NCI-H2107 (cell line): ENCODE measurements at regions not wholly inside any gene's neighbourhood (a gene's known extent, or its start where the extent isn't known, plus 50 kb on each side); places are given as distances from the start of the nearest gene placed in this dataset.

Experiments
- DNase-seq: peaks from one replicate; lab custom pipeline; 2025; lab: John Stamatoyannopoulos, UW

GRCh38 chr11:8799273-8799672 lies 111.7 kb upstream of the AKIP1 start:
- no peak for DNase-seq

GRCh38 chr11:8800520-8801110 lies 110.4 kb upstream of the AKIP1 start:
- DNase-seq: no peak

GRCh38 chr11:8801121-8801520 lies 109.9 kb upstream of the AKIP1 start:
- DNase-seq: no peak

- no peak for DNase-seq
Observed at GRCh38 chr11:8802251-8802650, 108.7 kb upstream of the AKIP1 start.

GRCh38 chr11:8803973-8804372 lies 107.0 kb upstream of the AKIP1 start:
- DNase-seq: no peak

DNA sequence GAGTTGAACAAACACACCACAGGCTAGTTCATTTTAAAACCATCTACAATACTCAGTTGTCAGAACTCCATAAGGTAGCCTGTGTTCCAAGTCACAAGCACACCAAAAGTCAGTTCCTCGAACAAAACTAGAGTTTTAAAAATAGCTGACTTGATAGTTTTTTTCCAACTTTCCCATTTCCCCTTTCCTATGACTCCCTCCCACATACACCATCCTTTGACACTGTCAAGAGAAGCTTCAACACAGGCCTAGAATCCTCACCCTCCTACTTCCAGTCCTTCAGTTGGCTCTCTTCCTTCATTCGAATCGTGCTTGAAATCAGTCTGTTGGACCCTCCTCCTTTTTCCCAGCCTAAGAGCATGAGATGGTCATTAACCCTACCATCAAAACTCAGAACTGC lies 105.7 kb upstream of the AKIP1 start:
- no peak for DNase-seq

DNA sequence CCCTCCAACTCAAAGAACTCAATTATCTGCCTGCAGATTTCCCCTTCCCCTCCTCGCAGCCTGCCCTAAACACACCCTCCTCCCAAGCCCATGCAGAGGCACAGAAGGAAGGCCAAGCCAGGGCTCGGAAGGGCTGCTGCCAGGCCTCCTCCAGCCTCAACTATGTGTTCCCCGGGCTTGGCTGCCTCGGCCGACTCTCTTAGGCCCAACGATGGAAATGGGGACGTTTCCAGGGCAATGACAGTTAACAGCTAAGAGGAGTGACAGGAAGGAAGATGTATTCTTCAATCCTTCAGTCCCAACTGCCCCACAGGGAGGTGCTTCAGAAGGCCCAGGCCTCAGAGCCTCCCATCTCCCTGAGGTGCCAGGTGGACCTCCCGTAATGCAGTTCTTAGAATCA lies 104.0 kb upstream of the AKIP1 start:
- DNase-seq: no peak

GRCh38 chr11:8807544-8808225 lies 103.3 kb upstream of the AKIP1 start:
- DNase-seq: no peak

GRCh38 chr11:8808226-8808585 lies 102.8 kb upstream of the AKIP1 start:
- DNase-seq: no peak

DNA sequence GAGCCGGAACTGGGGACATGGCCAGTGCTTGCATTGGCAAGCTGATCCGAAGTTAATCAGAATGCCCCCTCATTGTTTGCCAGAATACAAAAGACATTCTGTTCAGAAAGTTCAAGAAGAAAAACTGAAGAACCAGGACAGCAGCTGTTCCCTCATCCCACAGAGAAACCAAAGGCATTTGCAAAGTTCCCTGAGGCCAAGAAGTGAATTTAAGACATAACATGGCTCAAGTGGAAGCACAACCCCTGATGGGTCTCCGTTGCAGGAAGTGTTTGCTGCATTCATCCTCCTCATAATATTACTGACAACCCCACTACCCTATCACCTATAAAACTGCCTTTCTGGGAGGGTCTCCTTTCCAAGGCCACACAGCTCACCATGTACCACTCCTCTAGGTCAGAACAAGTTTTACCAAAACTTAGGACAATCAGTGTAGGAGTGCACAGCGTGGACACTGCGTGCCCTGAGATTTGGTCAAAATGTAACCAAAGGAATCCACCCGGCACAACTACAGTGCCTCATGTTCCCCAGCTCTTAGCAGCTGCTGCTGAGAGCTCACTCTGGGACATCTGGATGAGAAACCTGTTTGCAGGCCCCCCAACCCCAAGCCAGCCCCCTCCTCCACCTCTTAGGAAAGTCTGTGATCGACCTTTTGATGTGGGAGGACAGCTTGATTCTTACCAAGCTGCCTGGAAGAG lies 101.6 kb upstream of the AKIP1 start:
- no peak for DNase-seq

DNA sequence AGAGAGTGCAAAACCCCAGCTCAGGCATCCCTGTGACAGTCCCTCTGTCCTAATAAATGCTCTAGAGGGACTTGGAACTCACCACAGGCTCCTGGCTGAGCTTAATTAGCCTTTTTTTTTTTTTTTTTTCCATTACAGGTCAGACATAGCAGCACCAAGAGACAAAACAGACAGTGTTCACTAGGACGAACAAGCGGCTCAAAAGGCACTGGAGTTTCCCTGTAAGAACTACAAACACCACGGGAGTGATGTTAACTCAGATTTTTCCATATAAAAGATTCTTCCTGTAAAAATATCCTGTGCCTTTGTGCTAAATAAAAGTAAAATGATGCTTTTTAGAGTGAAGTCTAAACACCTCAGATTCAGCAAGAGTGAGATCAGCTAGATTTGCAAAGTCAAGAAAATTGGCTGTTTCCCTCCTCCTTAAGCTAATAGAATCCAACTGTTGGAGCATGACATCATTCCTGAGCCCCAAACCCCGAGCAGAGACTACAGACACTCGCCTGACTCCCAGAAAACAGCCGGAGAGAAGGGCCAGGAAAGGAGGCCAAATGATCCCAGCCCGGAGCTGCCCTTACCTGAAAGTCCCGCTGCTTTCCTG lies 101.0 kb upstream of the AKIP1 start:
- no peak for DNase-seq

- peak; percentile 21 for DNase-seq
Observed at GRCh38 chr11:8810540-8811301, 100.3 kb upstream of the AKIP1 start.

DNA sequence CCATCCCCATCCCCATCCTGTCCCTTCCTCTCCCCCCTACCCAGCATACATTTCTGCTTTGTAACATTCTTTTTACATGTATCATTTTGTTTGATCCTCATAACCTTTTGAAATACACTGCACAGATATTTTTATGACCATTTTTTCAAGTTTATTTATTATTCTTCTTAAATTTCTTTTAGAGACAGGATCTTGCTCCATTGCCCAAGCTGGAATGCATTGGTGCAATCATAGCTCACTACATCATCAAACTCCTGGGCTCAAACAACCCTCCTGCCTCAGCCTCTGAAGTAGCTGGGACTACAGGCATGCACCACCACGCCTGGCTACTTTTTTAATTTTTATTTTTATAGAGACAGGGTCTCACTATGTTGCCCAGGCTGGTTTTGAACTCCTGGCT lies 99.4 kb upstream of the AKIP1 start:
- no peak for DNase-seq

DNA sequence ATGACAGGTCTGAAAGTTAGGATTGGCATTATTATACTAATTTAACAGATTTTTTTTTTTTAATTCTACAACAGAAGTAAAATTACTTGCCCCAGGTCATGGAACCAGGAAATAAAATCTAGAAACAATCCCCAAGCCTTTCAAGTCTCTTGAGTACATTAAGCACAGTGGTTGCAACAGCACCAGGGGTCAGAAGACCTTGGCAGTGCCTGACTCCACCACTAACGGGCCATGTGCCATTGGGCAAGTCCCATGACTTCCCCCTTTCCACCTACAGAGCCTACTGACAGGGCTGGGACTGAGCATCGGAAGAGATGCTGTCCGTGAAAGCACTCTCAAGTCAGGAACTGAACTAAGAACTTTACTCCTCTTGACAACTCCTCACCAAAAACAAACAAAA lies 98.6 kb upstream of the AKIP1 start:
- DNase-seq: no peak

DNA sequence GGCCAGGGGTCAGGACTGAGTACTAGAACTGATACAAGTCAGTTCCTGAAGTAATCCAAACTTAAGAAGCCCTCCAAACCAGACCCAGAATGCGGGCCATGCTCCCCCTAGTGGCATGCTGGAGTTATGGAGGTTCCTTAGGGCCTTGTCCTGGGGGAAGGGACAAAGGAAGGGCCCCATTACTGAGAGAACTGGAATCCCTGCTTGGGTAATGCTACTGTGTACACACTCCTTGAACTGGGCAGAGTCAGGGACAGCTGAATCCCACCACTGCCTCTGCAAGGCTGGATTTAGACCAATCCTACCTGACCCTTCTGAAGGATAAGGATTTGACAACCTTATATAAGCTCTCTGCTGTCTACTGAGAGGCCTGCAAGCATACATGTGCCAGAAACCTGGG lies 97.3 kb upstream of the AKIP1 start:
- peak; percentile 6 for DNase-seq

GRCh38 chr11:8814209-8814922 lies 96.6 kb upstream of the AKIP1 start:
- no peak for DNase-seq

- no peak for DNase-seq
Observed at GRCh38 chr11:8814923-8815240, 96.1 kb upstream of the AKIP1 start.

- no peak for DNase-seq
Observed at GRCh38 chr11:8818421-8818820, 92.6 kb upstream of the AKIP1 start.

DNA sequence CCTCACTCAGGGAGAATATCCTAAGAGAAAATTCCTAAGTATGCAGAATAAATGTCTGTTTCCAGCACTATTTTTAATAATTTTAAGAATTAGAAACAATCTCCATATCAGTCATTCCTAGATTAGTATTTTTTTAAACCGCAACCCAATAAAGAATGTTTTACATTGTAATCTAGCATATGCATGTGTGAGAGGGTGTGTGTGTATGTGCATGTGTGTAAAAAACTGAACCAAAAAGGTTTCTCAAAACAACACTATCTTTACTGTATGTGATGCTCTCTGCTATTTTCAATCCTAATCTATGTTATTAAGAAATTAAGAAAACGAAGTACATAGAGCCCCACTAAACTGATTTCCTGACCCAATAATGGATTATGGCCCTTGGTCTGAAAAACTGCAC lies 90.6 kb upstream of the AKIP1 start:
- no peak for DNase-seq

- DNase-seq: no peak
Observed at GRCh38 chr11:8822469-8822868, 88.5 kb upstream of the AKIP1 start.

DNA sequence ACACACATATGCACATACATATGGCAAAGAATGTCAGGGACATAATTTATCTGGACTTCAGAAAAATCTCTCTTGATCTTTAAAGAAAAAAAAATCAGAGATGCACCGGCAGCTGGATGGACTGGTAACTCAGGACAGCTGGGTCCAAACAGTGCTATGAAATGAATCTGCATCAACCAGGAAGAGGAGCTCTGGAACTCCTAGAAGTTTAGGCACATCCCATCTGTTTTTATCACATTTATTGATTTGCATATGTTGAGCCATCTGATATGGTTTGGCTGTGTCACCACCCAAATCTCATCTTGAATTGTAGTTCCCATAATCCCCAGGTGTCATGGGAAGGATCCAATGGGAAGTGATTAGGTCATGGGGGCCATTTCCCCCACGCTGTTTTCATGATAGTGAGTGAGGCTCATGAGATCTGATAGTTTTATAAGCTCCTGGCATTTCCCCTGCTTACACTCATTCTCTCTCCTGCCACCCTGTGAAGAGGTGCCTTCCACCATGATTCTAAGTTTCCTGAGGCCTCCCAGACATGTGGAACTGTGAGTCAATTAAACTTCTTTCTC lies 87.7 kb upstream of the AKIP1 start:
- no peak for DNase-seq
